Lower lobe of right lung (tissue), 2 donors: ENCODE measurements at regions not wholly inside any gene's neighbourhood (a gene's known extent, or its start where the extent isn't known, plus 50 kb on each side); places are given as distances from the start of the nearest gene placed in this dataset.

Experiments used
- ATAC-seq, 2 donors: fragments of 200-7000 bp; cut with Tn5 transposase; one replicate each; pipeline ENCODE4 v1.9.1; 2020 to 2022; ENCODE audit warnings: mild to moderate bottlenecking in 2 of 2, moderate library complexity in 2 of 2
- DNase-seq: peaks from one replicate; pipeline ENCODE4 v3.0.0-alpha.2; 2020
- H3K27ac ChIP-seq: fragments of 200-600 bp; one replicate; pipeline ENCODE4 v1.8.0; 2022
- H3K27me3 ChIP-seq: fragments of 200-600 bp; one replicate; pipeline ENCODE4 v1.8.0; 2022; ENCODE audit warnings: low read depth
- H3K36me3 ChIP-seq: fragments of 200-600 bp; one replicate; pipeline ENCODE4 v1.8.0; 2022; ENCODE audit warnings: mild to moderate bottlenecking
- H3K4me1 ChIP-seq: fragments of 200-600 bp; one replicate; pipeline ENCODE4 v1.8.0; 2022
- H3K4me3 ChIP-seq: fragments of 200-600 bp; one replicate; pipeline ENCODE4 v1.8.0; 2022; ENCODE audit warnings: mild to moderate bottlenecking
- H3K9me3 ChIP-seq: fragments of 200-600 bp; one replicate; pipeline ENCODE4 v1.8.0; 2022
- CTCF ChIP-seq: fragments of 200-600 bp; IDR thresholded peaks from one replicate; pipeline ENCODE4 v1.8.0; 2022; ENCODE audit warnings: antibody characterized with exemption, mild to moderate bottlenecking
- intact Hi-C: fragments of 100-400 bp; cut with DNase I; formaldehyde crosslinking; loops from one replicate; pipeline ENCODE4 v1.11.0; 2022
- donor health status: DM: no; HTN: yes; CAD: no; lungs with severe emphysema.

DNA sequence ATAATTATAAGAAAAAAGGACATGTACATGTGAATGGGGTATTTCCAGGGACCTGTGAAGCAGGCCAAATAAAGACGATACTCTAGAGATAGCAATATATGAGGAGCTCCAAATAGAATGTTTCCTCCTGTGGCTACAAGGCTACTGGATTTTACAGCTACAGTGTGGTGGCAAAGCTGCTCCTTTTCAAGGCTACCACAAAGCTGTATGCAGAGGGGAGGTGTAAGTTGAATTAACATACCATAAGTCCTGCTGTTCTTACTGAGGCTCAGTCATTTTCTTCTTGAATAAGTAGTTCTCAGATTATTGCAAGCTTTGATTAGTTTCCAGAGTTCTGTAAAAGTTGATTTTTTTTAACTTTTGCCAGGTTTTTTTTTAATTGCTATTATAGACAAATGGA is 1184.6 kb upstream of the EPHA6 start:
- Histone ChIP-seq H3K27me3 (no peaks in the 10 kb centered on the region), H3K36me3 (no peaks in the 10 kb centered on the region), H3K4me1 (no peaks in the 10 kb centered on the region), H3K9me3 (no peaks in the 10 kb centered on the region), H3K27ac (no peak overlapping the region), H3K4me3 (no peak overlapping the region)
- intact Hi-C loops, result no loop called here
- no peak for TF ChIP-seq CTCF
- DNase-seq (no peak), ATAC-seq (no peak)

- TF ChIP-seq CTCF, result no peak
Observed at GRCh38 chr3:95645291-95645690, 1169.1 kb upstream of the EPHA6 start.

GRCh38 chr3:95654570-95655362 is 1159.6 kb upstream of the EPHA6 start:
- Histone ChIP-seq H3K27me3 (no peaks in the 10 kb centered on the region), H3K4me1 (no peaks in the 10 kb centered on the region), H3K9me3 (no peaks in the 10 kb centered on the region), H3K36me3 (no peaks in the 10 kb centered on the region), H3K4me3 (no peak overlapping the region), H3K27ac (no peak overlapping the region)
- ATAC-seq, result no peak
- intact Hi-C loops, result no loop called here
- no peak for DNase-seq
- no peak for TF ChIP-seq CTCF

More at GRCh38 chr3:95645291-95645690, 1169.1 kb upstream of the EPHA6 start:
- Histone ChIP-seq H3K4me3 (no peak overlapping the region), H3K36me3 (no peaks in the 10 kb centered on the region), H3K27ac (no peak overlapping the region), H3K9me3 (no peaks in the 10 kb centered on the region), H3K27me3 (no peaks in the 10 kb centered on the region), H3K4me1 (no peaks in the 10 kb centered on the region)
- intact Hi-C loops, result no loop called here
- no peak for ATAC-seq
- DNase-seq, result no peak

GRCh38 chr3:95655363-95655986 is 1158.9 kb upstream of the EPHA6 start:
- Histone ChIP-seq H3K27me3 (no peaks in the 10 kb centered on the region), H3K9me3 (no peaks in the 10 kb centered on the region), H3K36me3 (no peaks in the 10 kb centered on the region), H3K27ac (no peak overlapping the region), H3K4me3 (no peak overlapping the region), H3K4me1 (no peaks in the 10 kb centered on the region)
- TF ChIP-seq CTCF, result no peak
- DNase-seq, result no peak
- ATAC-seq, result no peak
- intact Hi-C loops, result no loop called here

GRCh38 chr3:95670765-95671164 is 1143.6 kb upstream of the EPHA6 start:
- Histone ChIP-seq H3K9me3 (no peaks in the 10 kb centered on the region), H3K4me1 (no peaks in the 10 kb centered on the region), H3K27ac (no peak overlapping the region), H3K36me3 (no peaks in the 10 kb centered on the region), H3K4me3 (no peak overlapping the region), H3K27me3 (no peaks in the 10 kb centered on the region)
- intact Hi-C loops, result no loop called here
- ATAC-seq, result no peak
- no peak for TF ChIP-seq CTCF
- no peak for DNase-seq
